ENCODE measurements at regions not wholly inside any gene's neighbourhood (a gene's known extent, or its start where the extent isn't known, plus 50 kb on each side); places are given as distances from the start of the nearest gene placed in this dataset.

GRCh38 chr16:66196770-66197169 is 169.7 kb upstream of the CDH5 start:
- TF ChIP-seq CTCF (IDR thresholded peaks at IDR 0.05 in 2 of 3, conservative IDR thresholded peaks at IDR 0.05 in 1 of 3; ENCODE audit: borderline replicate concordance in 1 of 3, insufficient read depth in 1 of 3, low read depth in 2 of 3, low read length in 2 of 3) = no peak
- no peak for TF ChIP-seq RAD21 (IDR thresholded peaks at IDR 0.05; ENCODE audit: low read depth)
- TF ChIP-seq MAX (IDR thresholded peaks at IDR 0.05) = no peak
